A549 (cell line): ENCODE measurements at regions not wholly inside any gene's neighbourhood (a gene's known extent, or its start where the extent isn't known, plus 50 kb on each side); places are given as distances from the start of the nearest gene placed in this dataset.
A peak's percentile ranks its signal among the peaks of the same experiment; 100 is the strongest.
"Not testable (repeated sequence)": the region's sequence is repeated elsewhere in the genome, so short reads cannot be mapped to it uniquely, and the experiment has no call there.

Experiments used
- ATAC-seq, 2 experiments: fragments of 200-7000 bp in 1 of 2; fragments of >200 bp in 1 of 2; cut with Nextera tagmentation in 1 of 2; cut with Tn5 transposase in 1 of 2; 3 replicates each; pipeline versions ENCODE4 v1.8.0 to v1.9.1; 2018 to 2020; ENCODE audit warnings: mild to moderate bottlenecking in 1 of 2, moderate library complexity in 1 of 2
- CTCF ChIA-PET: fragments of 300-600 bp; sonication (Branson Sonifier 250); formaldehyde crosslinking; extraction: SDS; loops from one replicate; lab custom pipeline; 2021; ENCODE audit warnings: antibody characterized with exemption, inconsistent platforms; lab: Yijun Ruan, JAX
- POLR2A ChIA-PET: fragments of 350-600 bp; formaldehyde crosslinking; extraction: SDS; loops from one replicate; lab custom pipeline; 2021; ENCODE audit warnings: antibody characterized with exemption, inconsistent platforms; lab: Yijun Ruan, JAX
- DNase-seq, 2 experiments: peaks; one replicate each; pipeline versions ENCODE4 v3.0.0 to v3.0.0-alpha.2; 2011 to 2016; ENCODE audit warnings: low read depth in 1 of 2, low spot score in 1 of 2
- FAIRE-seq: peaks from 2 replicates; lab custom pipeline; 2011; peaks lifted over from hg19 to GRCh38; lab: Jason Lieb, UNC
- H3K27ac ChIP-seq, 2 experiments: fragments of >200 bp; sonication (Bioruptor Twin); formaldehyde crosslinking; 3 replicates each; pipeline ENCODE4 v1.5.1; 2016 to 2017
- H3K4me1 ChIP-seq: fragments of >200 bp; sonication (Bioruptor Twin); formaldehyde crosslinking; 3 replicates; pipeline ENCODE4 v1.6.1; 2016
- H3K4me2 ChIP-seq: fragments of >200 bp; sonication (Bioruptor Twin); formaldehyde crosslinking; 3 replicates; pipeline ENCODE4 v1.6.1; 2016
- H3K4me3 ChIP-seq: fragments of >200 bp; sonication (Bioruptor Twin); formaldehyde crosslinking; 3 replicates; pipeline ENCODE4 v1.5.1; 2016
- H3K9me3 ChIP-seq: fragments of >200 bp; sonication (Bioruptor Twin); formaldehyde crosslinking; 3 replicates; pipeline ENCODE4 v1.6.1; 2016
- WGBS: methylation state at CpG from one replicate; pipeline ENCODE4 v1.1.6; 2017; ENCODE audit errors: missing lambda C conversion rate; 5-methylcytosine and 5-hydroxymethylcytosine counted together
- small RNA-seq, 6 experiments: library from RNA; depleted of rRNA; stranded (forward); fragments of <200 nt; gene quantifications; one replicate each; pipeline ENCODE3, GENCODE V24; 2012
- TF ChIP-seq, protein P1 (sequence below): fragments of >200 bp; sonication (Bioruptor Twin); formaldehyde crosslinking; IDR thresholded peaks from 2 replicates; pipeline ENCODE4 v1.6.1; 2016

- peak; percentile 26 to 29; a peak in 1 of 6 replicates for ATAC-seq
- H3K27ac ChIP-seq, FAIRE-seq, H3K4me2 ChIP-seq, H3K9me3 ChIP-seq, H3K4me1 ChIP-seq, H3K4me3 ChIP-seq, DNase-seq, CTCF ChIA-PET, POLR2A ChIA-PET: not testable (repeated sequence)
- WGBS, result 29% methylated on average over 1 of the region's 1 CpG
Measured at GRCh38 chr20:47844568-47844906, 59.3 kb upstream of the SULF2 start.

GRCh38 chr20:47843886-47844567, 58.7 kb upstream of the SULF2 start:
- TF ChIP-seq, protein P1, sequence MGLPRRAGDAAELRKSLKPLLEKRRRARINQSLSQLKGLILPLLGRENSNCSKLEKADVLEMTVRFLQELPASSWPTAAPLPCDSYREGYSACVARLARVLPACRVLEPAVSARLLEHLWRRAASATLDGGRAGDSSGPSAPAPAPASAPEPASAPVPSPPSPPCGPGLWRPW, result no peak
- TF ChIP-seq, all 56 proteins: peak for 0
- Histone ChIP-seq H3K4me3 (no peak overlapping the region), H3K9me3 (no peaks in the 10 kb centered on the region), H3K4me2 (no peak overlapping the region), H3K27ac (no peak overlapping the region), H3K4me1 (no peaks in the 10 kb centered on the region)
- DNase-seq, result peak in 1 of 2 experiments; percentile 14
- ATAC-seq, result peak in 1 of 2 experiments; percentile 39; a peak in 2 of 6 replicates
- FAIRE-seq, result no peak
- ChIA-PET CTCF (no interaction called here), POLR2A (no interaction called here)
- 7% methylated on average over 2 of the region's 2 CpGs for WGBS

- H3K9me3 ChIP-seq, POLR2A ChIA-PET, FAIRE-seq, ATAC-seq, H3K4me2 ChIP-seq, H3K4me3 ChIP-seq, H3K4me1 ChIP-seq, CTCF ChIA-PET, H3K27ac ChIP-seq, DNase-seq: not testable (repeated sequence)
- 46% methylated on average over 11 of the region's 11 CpGs for WGBS
Measured at GRCh38 chr20:47842950-47843349, 57.7 kb upstream of the SULF2 start.

DNA sequence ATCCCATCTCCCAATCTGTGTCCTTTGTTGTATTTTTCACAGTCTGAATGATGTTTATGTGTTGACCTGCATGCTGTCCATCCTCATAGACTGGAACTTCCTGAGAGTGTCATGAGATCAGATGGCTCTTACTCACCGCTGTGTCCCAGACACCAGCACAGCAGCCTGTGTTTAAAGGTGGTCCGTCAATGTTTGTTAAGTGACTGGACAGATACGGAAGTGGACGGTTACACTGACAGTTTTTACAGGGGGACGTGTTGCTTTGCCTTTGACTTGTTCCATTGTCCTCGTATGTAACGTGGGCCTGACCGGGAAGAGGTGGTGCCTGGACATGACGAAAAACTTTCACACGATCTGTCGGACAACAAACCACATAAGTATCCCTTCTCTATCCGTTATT, 56.7 kb upstream of the SULF2 start:
- ATAC-seq, H3K9me3 ChIP-seq, CTCF ChIA-PET, FAIRE-seq, POLR2A ChIA-PET, H3K4me3 ChIP-seq, H3K4me2 ChIP-seq, H3K4me1 ChIP-seq, H3K27ac ChIP-seq, DNase-seq: not testable (repeated sequence)
- 70% methylated on average over 12 of the region's 12 CpGs for WGBS

DNA sequence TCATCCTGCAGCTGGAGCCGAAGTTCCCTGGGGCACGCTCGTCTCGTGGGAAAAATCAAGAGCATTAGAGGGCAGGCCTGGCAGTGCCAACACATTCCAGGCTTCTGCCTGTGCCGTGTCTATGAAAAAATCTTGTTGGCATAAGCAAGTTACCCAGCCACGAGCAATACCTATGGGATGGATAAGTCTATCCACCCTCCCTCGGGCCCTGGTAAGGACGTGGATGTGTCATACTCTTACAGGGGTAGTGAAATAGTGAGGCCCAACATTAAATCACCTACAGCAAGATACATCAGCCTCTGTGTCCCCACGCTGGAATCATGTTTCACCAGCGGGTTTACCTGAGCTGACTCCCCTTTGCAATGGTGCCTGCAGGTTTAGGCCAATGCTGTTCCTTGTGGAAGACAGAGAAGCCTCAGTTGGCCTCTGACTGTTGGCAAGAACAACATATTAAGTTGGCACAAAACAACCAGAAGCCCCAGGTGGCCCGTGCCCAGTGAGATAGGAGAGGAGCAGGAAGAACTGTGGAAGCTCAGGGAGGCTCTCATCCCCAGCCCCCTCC, 51.1 kb upstream of the SULF2 start:
- DNase-seq, H3K4me2 ChIP-seq, ATAC-seq, H3K4me1 ChIP-seq, H3K4me3 ChIP-seq, CTCF ChIA-PET, FAIRE-seq, H3K27ac ChIP-seq, POLR2A ChIA-PET, H3K9me3 ChIP-seq: not testable (repeated sequence)
- WGBS, result 18% methylated on average over 5 of the region's 11 CpGs

Small RNA genes in the stretch of these regions (small RNA-seq; reads per million reads assigned to genes)
- gene RNA5SP486 (0 to 281 (median 0) reads per million in 6 experiments), gene RNU7-144P (0 reads per million in 6 experiments), gene RNU7-92P (0 reads per million in 6 experiments)
